ENCODE measurements at regions not wholly inside any gene's neighbourhood (a gene's known extent, or its start where the extent isn't known, plus 50 kb on each side); places are given as distances from the start of the nearest gene placed in this dataset.

DNA sequence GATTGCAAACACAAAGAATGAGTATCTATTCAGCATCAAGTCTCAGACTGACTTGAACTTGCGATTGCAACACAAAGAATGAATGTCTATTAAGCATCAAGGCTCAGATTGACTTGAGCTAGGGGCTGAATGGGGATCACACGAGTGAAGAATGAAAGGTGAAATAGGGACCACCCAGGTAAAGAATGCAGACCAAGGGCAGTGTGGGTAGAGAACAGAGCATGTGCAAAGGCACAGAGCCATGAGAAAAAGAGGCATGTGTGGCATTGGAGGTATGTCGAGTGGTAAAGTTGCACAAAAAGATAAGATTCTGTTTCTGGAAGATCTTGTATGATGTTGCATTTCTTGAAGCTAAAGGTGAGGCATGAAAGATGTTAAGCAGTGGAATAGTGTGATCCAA is 119.4 kb upstream of the GPR149 start:
- TF ChIP-seq, protein P1, sequence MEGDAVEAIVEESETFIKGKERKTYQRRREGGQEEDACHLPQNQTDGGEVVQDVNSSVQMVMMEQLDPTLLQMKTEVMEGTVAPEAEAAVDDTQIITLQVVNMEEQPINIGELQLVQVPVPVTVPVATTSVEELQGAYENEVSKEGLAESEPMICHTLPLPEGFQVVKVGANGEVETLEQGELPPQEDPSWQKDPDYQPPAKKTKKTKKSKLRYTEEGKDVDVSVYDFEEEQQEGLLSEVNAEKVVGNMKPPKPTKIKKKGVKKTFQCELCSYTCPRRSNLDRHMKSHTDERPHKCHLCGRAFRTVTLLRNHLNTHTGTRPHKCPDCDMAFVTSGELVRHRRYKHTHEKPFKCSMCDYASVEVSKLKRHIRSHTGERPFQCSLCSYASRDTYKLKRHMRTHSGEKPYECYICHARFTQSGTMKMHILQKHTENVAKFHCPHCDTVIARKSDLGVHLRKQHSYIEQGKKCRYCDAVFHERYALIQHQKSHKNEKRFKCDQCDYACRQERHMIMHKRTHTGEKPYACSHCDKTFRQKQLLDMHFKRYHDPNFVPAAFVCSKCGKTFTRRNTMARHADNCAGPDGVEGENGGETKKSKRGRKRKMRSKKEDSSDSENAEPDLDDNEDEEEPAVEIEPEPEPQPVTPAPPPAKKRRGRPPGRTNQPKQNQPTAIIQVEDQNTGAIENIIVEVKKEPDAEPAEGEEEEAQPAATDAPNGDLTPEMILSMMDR (IDR thresholded peaks at IDR 0.05; ENCODE audit: poor library complexity) = no peak
- no peak for TF ChIP-seq EZH2 (IDR thresholded peaks at IDR 0.05; ENCODE audit: borderline replicate concordance)
- no peak for TF ChIP-seq EZH2phosphoT487 (IDR thresholded peaks at IDR 0.05; ENCODE audit: low read depth, severe bottlenecking, unreplicated experiment)

Measured in hepatocyte (in vitro differentiated cells).